ENCODE measurements at regions not wholly inside any gene's neighbourhood (a gene's known extent, or its start where the extent isn't known, plus 50 kb on each side); places are given as distances from the start of the nearest gene placed in this dataset.
"Not testable (repeated sequence)": the region's sequence is repeated elsewhere in the genome, so short reads cannot be mapped to it uniquely, and the experiment has no call there.

GRCh38 chr2:13826314-13826853 is 806.1 kb upstream of the LRATD1 start:
- H3K27me3 Mint-ChIP-seq (ENCODE audit: unreplicated experiment) = no peaks in the 10 kb centered on the region
- H3K9me3 Mint-ChIP-seq (ENCODE audit: unreplicated experiment) = no peaks in the 10 kb centered on the region
- no peak overlapping the region for H3K27ac Mint-ChIP-seq (ENCODE audit: unreplicated experiment)
- H3K4me1 Mint-ChIP-seq (ENCODE audit: unreplicated experiment) = no peaks in the 10 kb centered on the region
- no peak overlapping the region for H3K4me3 Mint-ChIP-seq (ENCODE audit: unreplicated experiment)
- H3K36me3 Mint-ChIP-seq (ENCODE audit: low read depth, unreplicated experiment) = no peaks in the 10 kb centered on the region
- no peak for DNase-seq (ENCODE audit: low spot score)
- TF ChIP-seq CTCF (IDR thresholded peaks at IDR 0.05; ENCODE audit: unreplicated experiment) = no peak

DNA sequence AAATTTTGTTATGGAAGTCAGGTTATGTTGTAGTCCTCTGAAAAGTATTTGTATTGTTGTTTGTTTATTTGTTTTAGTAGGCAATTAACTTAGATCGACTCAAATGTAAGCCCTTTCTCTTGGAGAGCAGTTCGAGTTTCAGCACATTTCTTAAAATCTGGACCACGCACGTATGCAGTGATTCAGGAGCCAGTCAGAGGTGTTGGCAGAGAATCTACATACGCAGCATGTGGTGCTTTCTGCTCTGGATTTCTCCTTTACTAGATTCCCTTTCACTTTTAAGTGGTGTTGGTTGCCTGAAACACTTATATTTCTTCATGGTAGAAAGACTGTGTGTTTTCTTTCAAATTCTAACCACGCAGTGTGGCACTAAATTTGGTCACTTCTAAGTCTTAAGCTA is 773.9 kb upstream of the LRATD1 start:
- no peaks in the 10 kb centered on the region for H3K27me3 Mint-ChIP-seq (ENCODE audit: unreplicated experiment)
- DNase-seq (ENCODE audit: low spot score) = no peak
- TF ChIP-seq CTCF (IDR thresholded peaks at IDR 0.05; ENCODE audit: unreplicated experiment) = no peak
- H3K36me3 Mint-ChIP-seq (ENCODE audit: low read depth, unreplicated experiment) = no peaks in the 10 kb centered on the region
- no peaks in the 10 kb centered on the region for H3K9me3 Mint-ChIP-seq (ENCODE audit: unreplicated experiment)
- no peak overlapping the region for H3K27ac Mint-ChIP-seq (ENCODE audit: unreplicated experiment)
- no peak overlapping the region for H3K4me3 Mint-ChIP-seq (ENCODE audit: unreplicated experiment)
- peaks cover 2% of the 10 kb centered on the region for H3K4me1 Mint-ChIP-seq (ENCODE audit: unreplicated experiment)

DNA sequence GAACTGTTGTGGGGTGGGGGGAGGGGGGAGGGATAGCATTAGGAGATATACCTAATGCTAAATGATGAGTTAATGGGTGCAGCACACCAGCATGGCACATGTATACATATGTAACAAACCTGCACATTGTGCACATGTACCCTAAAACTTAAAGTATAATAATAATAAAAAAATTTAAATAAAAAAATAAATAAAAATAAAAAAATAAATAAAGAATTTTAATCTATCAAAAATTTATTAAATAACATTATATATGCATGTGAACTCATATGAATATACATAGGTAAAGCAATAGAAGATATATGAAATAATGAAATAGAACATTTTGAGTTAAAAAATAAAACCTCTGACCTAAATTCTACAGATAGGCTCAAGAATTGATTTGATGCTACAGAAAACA is 764.2 kb upstream of the LRATD1 start:
- not testable (repeated sequence) for H3K4me1 Mint-ChIP-seq (ENCODE audit: unreplicated experiment); H3K27ac Mint-ChIP-seq (ENCODE audit: unreplicated experiment); H3K27me3 Mint-ChIP-seq (ENCODE audit: unreplicated experiment); H3K4me3 Mint-ChIP-seq (ENCODE audit: unreplicated experiment); H3K9me3 Mint-ChIP-seq (ENCODE audit: unreplicated experiment); DNase-seq (ENCODE audit: low spot score); H3K36me3 Mint-ChIP-seq (ENCODE audit: low read depth, unreplicated experiment)

DNA sequence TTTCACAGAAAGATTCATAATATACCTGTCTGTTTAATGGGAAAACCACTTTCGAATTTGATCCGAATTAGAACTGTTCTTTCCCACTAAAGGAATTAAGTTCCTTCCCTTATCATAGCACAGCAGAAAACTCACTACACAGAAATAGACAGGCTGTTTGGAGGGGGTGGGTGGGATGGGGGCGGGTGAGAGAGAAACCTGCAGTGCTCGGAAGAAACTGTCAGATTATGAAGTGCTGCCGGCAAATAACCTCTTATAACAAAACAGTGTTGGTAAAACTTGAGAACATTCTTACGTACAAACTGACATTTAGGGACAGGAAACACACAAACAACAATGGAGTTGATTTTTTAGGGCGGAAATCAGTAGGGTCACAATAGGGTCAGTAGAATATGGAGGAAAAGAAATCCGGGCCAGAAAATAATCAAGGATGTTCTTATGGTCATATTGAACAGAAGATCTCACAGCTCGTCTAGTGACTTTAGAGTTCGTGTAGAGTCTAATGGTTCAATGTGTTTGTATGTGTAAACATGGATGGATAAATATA is 756.0 kb upstream of the LRATD1 start:
- no peak for DNase-seq (ENCODE audit: low spot score)
- no peak for TF ChIP-seq CTCF (IDR thresholded peaks at IDR 0.05; ENCODE audit: unreplicated experiment)
- Mint-ChIP-seq H3K36me3 (ENCODE audit: low read depth, unreplicated experiment) (no peaks in the 10 kb centered on the region), H3K4me1 (ENCODE audit: unreplicated experiment) (peaks cover 4% of the 10 kb centered on the region), H3K27me3 (ENCODE audit: unreplicated experiment) (no peaks in the 10 kb centered on the region), H3K9me3 (ENCODE audit: unreplicated experiment) (no peaks in the 10 kb centered on the region), H3K27ac (ENCODE audit: unreplicated experiment) (no peak overlapping the region), H3K4me3 (ENCODE audit: unreplicated experiment) (no peak overlapping the region)

- H3K27me3 Mint-ChIP-seq (ENCODE audit: unreplicated experiment) = no peaks in the 10 kb centered on the region
- no peak overlapping the region for H3K27ac Mint-ChIP-seq (ENCODE audit: unreplicated experiment)
- no peak for TF ChIP-seq CTCF (IDR thresholded peaks at IDR 0.05; ENCODE audit: unreplicated experiment)
- no peaks in the 10 kb centered on the region for H3K36me3 Mint-ChIP-seq (ENCODE audit: low read depth, unreplicated experiment)
- H3K4me1 Mint-ChIP-seq (ENCODE audit: unreplicated experiment) = peaks cover 4% of the 10 kb centered on the region
- H3K4me3 Mint-ChIP-seq (ENCODE audit: unreplicated experiment) = no peak overlapping the region
- no peak for DNase-seq (ENCODE audit: low spot score)
- no peaks in the 10 kb centered on the region for H3K9me3 Mint-ChIP-seq (ENCODE audit: unreplicated experiment)
Measured at GRCh38 chr2:13877571-13877970, 754.9 kb upstream of the LRATD1 start.
